HG03097 (cell line): ENCODE measurements at regions not wholly inside any gene's neighbourhood (a gene's known extent, or its start where the extent isn't known, plus 50 kb on each side); places are given as distances from the start of the nearest gene placed in this dataset.
"Not testable (repeated sequence)": the region's sequence is repeated elsewhere in the genome, so short reads cannot be mapped to it uniquely, and the experiment has no call there.

Experiments
- ATAC-seq: cut with Tn5 transposase; IDR thresholded peaks from one replicate; pipeline ENCODE4 v1.9.1; 2021; ENCODE audit not compliant: unreplicated experiment, low FRiP score

GRCh38 chr3:193946945-193947344 lies 189.0 kb upstream of the HES1 start:
- no peak for ATAC-seq

- ATAC-seq, result no peak
Observed at GRCh38 chr3:193947596-193947995, 188.4 kb upstream of the HES1 start.

- no peak for ATAC-seq
Observed at GRCh38 chr3:193948459-193948858, 187.5 kb upstream of the HES1 start.

GRCh38 chr3:193951859-193952258 lies 184.1 kb upstream of the HES1 start:
- no peak for ATAC-seq

- no peak for ATAC-seq
Observed at GRCh38 chr3:193954752-193955151, 181.2 kb upstream of the HES1 start.

GRCh38 chr3:193955719-193956118 lies 180.2 kb upstream of the HES1 start:
- ATAC-seq, result no peak

- ATAC-seq, result no peak
Observed at GRCh38 chr3:193959861-193960260, 176.1 kb upstream of the HES1 start.

GRCh38 chr3:193960487-193961274 lies 175.3 kb upstream of the HES1 start:
- no peak for ATAC-seq

- no peak for ATAC-seq
Observed at GRCh38 chr3:193962986-193963685, 172.8 kb upstream of the HES1 start.

- peak; percentile 86 for ATAC-seq
Observed at GRCh38 chr3:193963808-193964516, 172.0 kb upstream of the HES1 start.

- ATAC-seq, result no peak
Observed at GRCh38 chr3:193964517-193964880, 171.4 kb upstream of the HES1 start.

GRCh38 chr3:193968380-193968974 lies 167.5 kb upstream of the HES1 start:
- no peak for ATAC-seq

- ATAC-seq, result not testable (repeated sequence)
Observed at GRCh38 chr3:193970131-193970772, 165.7 kb upstream of the HES1 start.

GRCh38 chr3:193970773-193971206 lies 165.2 kb upstream of the HES1 start:
- ATAC-seq, result peak; percentile 32

- ATAC-seq, result peak; percentile 73
Observed at GRCh38 chr3:193971261-193971751, 164.6 kb upstream of the HES1 start.

GRCh38 chr3:193971966-193972365 lies 164.0 kb upstream of the HES1 start:
- ATAC-seq, result no peak

- no peak for ATAC-seq
Observed at GRCh38 chr3:193972832-193973231, 163.1 kb upstream of the HES1 start.

GRCh38 chr3:193974191-193974652 lies 161.7 kb upstream of the HES1 start:
- no peak for ATAC-seq

GRCh38 chr3:193974671-193975535 lies 161.0 kb upstream of the HES1 start:
- no peak for ATAC-seq
